MCF 10A (cell line): ENCODE measurements at regions not wholly inside any gene's neighbourhood (a gene's known extent, or its start where the extent isn't known, plus 50 kb on each side); places are given as distances from the start of the nearest gene placed in this dataset.

Experiments
- BruUV-seq: library from RNA; stranded (reverse); fragments of 400-500 nt; replicated peaks from 2 replicates; lab custom pipeline; 2021; lab: Mats Ljungman, UMichigan
- CTCF ChIA-PET: fragments of 300-600 bp; sonication (Branson Sonifier 250); formaldehyde crosslinking; extraction: SDS; loops from one replicate; lab custom pipeline; 2021; ENCODE audit warnings: antibody characterized with exemption, inconsistent platforms; lab: Yijun Ruan, JAX
- POLR2A ChIA-PET: fragments of 300-600, 350-650 bp; sonication (Branson Sonifier 250); formaldehyde crosslinking; extraction: SDS; loops from one replicate; lab custom pipeline; 2020; ENCODE audit warnings: antibody characterized with exemption, inconsistent platforms; lab: Yijun Ruan, JAX
- DNase-seq: peaks from one replicate; pipeline ENCODE4 v3.0.0-alpha.2; 2018; ENCODE audit not compliant: unreplicated experiment
- H3K27ac Mint-ChIP-seq: one replicate; pipeline ENCODE4 v1.8.0; 2022; ENCODE audit warnings: mild to moderate bottlenecking, low read depth, mixed read lengths; ENCODE audit not compliant: unreplicated experiment
- H3K27me3 Mint-ChIP-seq: one replicate; pipeline ENCODE4 v1.8.0; 2022; ENCODE audit warnings: mixed read lengths; ENCODE audit not compliant: insufficient read depth, unreplicated experiment
- H3K36me3 Mint-ChIP-seq: one replicate; pipeline ENCODE4 v1.8.0; 2022; ENCODE audit warnings: mild to moderate bottlenecking, moderate library complexity, mixed read lengths; ENCODE audit not compliant: insufficient read depth, unreplicated experiment
- H3K4me1 Mint-ChIP-seq: one replicate; pipeline ENCODE4 v1.8.0; 2022; ENCODE audit warnings: mixed read lengths; ENCODE audit not compliant: insufficient read depth, unreplicated experiment
- H3K4me3 Mint-ChIP-seq: one replicate; pipeline ENCODE4 v1.8.0; 2022; ENCODE audit warnings: mild to moderate bottlenecking, moderate library complexity, mixed read lengths; ENCODE audit not compliant: unreplicated experiment
- H3K9me3 Mint-ChIP-seq: one replicate; pipeline ENCODE4 v1.8.0; 2022; ENCODE audit warnings: mixed read lengths; ENCODE audit not compliant: unreplicated experiment
- intact Hi-C: fragments of 100-400 bp; cut with micrococcal nuclease; formaldehyde crosslinking; loops from 2 replicates; pipeline ENCODE4 v1.14.1; 2022
- TF ChIP-seq, protein P1 (sequence below): fragments of 200-600 bp; IDR thresholded peaks from one replicate; pipeline ENCODE4 v1.8.0; 2022; ENCODE audit warnings: antibody characterized with exemption, mild to moderate bottlenecking; ENCODE audit not compliant: unreplicated experiment

DNA sequence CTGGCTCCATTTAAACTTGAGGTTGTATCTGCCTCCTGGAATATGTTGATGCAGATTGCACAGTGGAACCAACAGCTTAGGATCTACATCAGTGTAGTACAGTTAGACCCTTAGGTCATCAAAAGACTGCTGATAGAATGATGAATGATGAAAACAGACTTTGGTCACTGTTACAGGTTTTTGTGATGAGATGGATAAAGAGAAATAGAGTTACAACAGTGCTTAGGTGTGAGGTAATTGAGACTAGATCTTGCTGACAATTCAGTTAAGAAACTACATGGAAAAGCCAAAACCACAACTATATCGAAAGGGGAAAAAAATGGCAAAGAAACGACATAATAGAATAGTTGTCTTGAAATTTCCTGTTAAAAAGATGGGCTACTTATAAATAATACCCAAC is 145.7 kb upstream of the LMNTD1 start:
- TF ChIP-seq, protein P1, sequence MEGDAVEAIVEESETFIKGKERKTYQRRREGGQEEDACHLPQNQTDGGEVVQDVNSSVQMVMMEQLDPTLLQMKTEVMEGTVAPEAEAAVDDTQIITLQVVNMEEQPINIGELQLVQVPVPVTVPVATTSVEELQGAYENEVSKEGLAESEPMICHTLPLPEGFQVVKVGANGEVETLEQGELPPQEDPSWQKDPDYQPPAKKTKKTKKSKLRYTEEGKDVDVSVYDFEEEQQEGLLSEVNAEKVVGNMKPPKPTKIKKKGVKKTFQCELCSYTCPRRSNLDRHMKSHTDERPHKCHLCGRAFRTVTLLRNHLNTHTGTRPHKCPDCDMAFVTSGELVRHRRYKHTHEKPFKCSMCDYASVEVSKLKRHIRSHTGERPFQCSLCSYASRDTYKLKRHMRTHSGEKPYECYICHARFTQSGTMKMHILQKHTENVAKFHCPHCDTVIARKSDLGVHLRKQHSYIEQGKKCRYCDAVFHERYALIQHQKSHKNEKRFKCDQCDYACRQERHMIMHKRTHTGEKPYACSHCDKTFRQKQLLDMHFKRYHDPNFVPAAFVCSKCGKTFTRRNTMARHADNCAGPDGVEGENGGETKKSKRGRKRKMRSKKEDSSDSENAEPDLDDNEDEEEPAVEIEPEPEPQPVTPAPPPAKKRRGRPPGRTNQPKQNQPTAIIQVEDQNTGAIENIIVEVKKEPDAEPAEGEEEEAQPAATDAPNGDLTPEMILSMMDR, result no peak
- no peak overlapping the region for H3K4me3 Mint-ChIP-seq
- no peaks in the 10 kb centered on the region for H3K27me3 Mint-ChIP-seq
- peaks cover 23% of the 10 kb centered on the region for H3K9me3 Mint-ChIP-seq
- ChIA-PET POLR2A (no interaction called here), CTCF (interaction anchor here (0.6 to 0.7 kb wide), 3 partner anchors 10 to 1102 kb away, joined by 3 read pairs; no protein-coding TSS in a partner anchor)
- BruUV-seq, result no TSS peak
- peaks cover 30% of the 10 kb centered on the region for H3K4me1 Mint-ChIP-seq
- intact Hi-C loops, result no loop called here
- H3K27ac Mint-ChIP-seq, result peak overlapping the region; percentile 52
- peaks cover 5% of the 10 kb centered on the region for H3K36me3 Mint-ChIP-seq
- no peak for DNase-seq

DNA sequence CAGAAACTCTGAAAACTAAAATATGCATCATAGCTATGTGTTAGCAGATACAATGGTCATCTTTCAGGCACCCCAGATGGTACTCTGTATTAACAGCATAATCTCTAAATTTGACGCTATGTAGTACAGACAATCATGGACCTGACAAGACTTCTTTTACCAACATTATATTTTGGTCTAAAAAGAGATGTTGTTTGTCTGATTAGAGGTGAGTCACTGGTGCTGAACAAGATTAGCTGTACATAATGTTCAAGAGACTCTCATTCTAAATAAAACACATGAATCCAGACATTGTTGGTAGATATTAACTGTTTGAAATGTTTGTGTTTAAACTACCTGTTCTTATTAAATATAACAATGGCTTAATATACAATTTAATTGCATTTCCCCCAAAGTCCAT is 146.4 kb upstream of the LMNTD1 start:
- intact Hi-C loops, result no loop called here
- Mint-ChIP-seq H3K27me3 (no peaks in the 10 kb centered on the region), H3K4me1 (peaks cover 23% of the 10 kb centered on the region), H3K36me3 (peaks cover 5% of the 10 kb centered on the region), H3K4me3 (no peak overlapping the region), H3K27ac (peak overlapping the region; percentile 52), H3K9me3 (peaks cover 23% of the 10 kb centered on the region)
- no TSS peak for BruUV-seq
- CTCF ChIA-PET, result interaction anchor here (0.6 kb wide), 1 partner anchor 9 kb away, joined by 3 read pairs; no protein-coding TSS in a partner anchor
- TF ChIP-seq, protein P1, result no peak
- DNase-seq, result no peak
- POLR2A ChIA-PET, result no interaction called here

DNA sequence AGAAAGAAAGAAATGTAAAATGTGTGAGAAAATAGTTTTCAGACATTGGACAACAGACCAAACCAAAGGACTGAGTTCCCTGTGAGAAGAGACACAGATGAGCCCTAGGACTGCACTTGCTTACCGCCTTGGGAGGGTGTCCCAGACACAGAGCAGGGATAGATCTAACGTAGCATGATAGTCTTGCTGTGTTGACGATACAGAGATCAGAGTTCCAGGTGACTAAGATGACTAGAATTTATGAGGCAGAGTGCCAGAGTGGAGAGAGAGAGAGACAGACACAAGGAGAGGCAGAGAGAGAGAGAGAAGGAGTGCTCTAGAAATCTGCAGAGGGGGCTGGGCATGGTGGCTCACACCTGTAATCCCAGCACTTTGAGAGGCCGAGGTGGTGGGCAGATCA is 148.2 kb upstream of the LMNTD1 start:
- Mint-ChIP-seq H3K9me3 (peaks cover 23% of the 10 kb centered on the region), H3K36me3 (peaks cover 7% of the 10 kb centered on the region), H3K27me3 (no peaks in the 10 kb centered on the region), H3K27ac (peak overlapping the region; percentile 52), H3K4me1 (peaks cover 21% of the 10 kb centered on the region), H3K4me3 (no peak overlapping the region)
- intact Hi-C loops, result no loop called here
- DNase-seq, result peak; percentile 62
- BruUV-seq, result no TSS peak
- ChIA-PET CTCF (interaction anchor here (0.7 to 0.9 kb wide), 2 partner anchors 12 to 23 kb away, joined by 3 to 4 read pairs; no protein-coding TSS in a partner anchor), POLR2A (interaction anchor here (1.0 kb wide), 2 partner anchors 10 to 69 kb away, joined by 3 read pairs; no protein-coding TSS in a partner anchor)
- TF ChIP-seq, protein P1, result no peak

DNA sequence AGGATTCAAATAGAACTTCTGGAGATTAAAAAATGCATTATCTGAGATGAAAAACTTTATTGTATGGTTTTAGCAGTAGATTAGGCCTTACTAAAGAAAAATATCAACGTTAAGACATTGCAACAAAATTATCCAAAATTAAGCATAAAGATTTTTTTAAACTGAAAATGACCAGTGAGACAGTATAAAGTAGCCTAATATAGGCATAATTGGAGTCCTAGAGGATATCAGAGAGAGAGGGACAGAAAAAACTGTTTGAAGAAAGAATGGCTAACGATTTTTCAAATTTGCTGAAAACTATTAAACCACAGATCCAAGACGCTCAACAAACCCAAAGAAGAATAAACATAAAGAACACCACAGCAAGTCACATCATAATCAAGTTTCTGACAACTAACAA is 149.5 kb upstream of the LMNTD1 start:
- TF ChIP-seq, protein P1, result no peak
- BruUV-seq, result no TSS peak

More for the DNA sequence above, 149.5 kb upstream of the LMNTD1 start:
- POLR2A ChIA-PET, result no interaction called here
- H3K4me3 Mint-ChIP-seq, result no peak overlapping the region
- DNase-seq, result no peak
- intact Hi-C loops, result no loop called here
- no peak overlapping the region for H3K27ac Mint-ChIP-seq
- H3K36me3 Mint-ChIP-seq, result peaks cover 11% of the 10 kb centered on the region
- H3K4me1 Mint-ChIP-seq, result peaks cover 21% of the 10 kb centered on the region
- CTCF ChIA-PET, result no interaction called here
- no peaks in the 10 kb centered on the region for H3K27me3 Mint-ChIP-seq
- peaks cover 23% of the 10 kb centered on the region for H3K9me3 Mint-ChIP-seq
